Non-pigmented ciliary epithelial cell (primary cell): ENCODE measurements at regions not wholly inside any gene's neighbourhood (a gene's known extent, or its start where the extent isn't known, plus 50 kb on each side); places are given as distances from the start of the nearest gene placed in this dataset.

Experiments
- DNase-seq: peaks from one replicate; pipeline ENCODE4 v3.0.0-alpha.2; 2010; ENCODE audit warnings: low read depth

- no peak for DNase-seq
These were observed 189.8 kb downstream of the TMX3 start for GRCh38 chr18:68525091-68525490.

- DNase-seq = peak; percentile 27
These were observed 194.4 kb downstream of the TMX3 start for GRCh38 chr18:68520406-68521075.

- no peak for DNase-seq
These were observed 195.6 kb downstream of the TMX3 start for GRCh38 chr18:68519336-68519735.

GRCh38 chr18:68509902-68510301 lies 205.0 kb downstream of the TMX3 start:
- no peak for DNase-seq

- no peak for DNase-seq
These were observed 207.1 kb downstream of the TMX3 start for GRCh38 chr18:68507781-68508180.

- DNase-seq = no peak
These were observed 209.7 kb downstream of the TMX3 start for GRCh38 chr18:68505178-68505574.

- no peak for DNase-seq
These were observed 210.3 kb downstream of the TMX3 start for GRCh38 chr18:68504441-68505177.

GRCh38 chr18:68500556-68500955 lies 214.4 kb downstream of the TMX3 start:
- no peak for DNase-seq

- no peak for DNase-seq
These were observed 215.8 kb downstream of the TMX3 start for GRCh38 chr18:68499141-68499540.

- no peak for DNase-seq
These were observed 216.3 kb downstream of the TMX3 start for GRCh38 chr18:68498636-68499035.

- DNase-seq = no peak
These were observed 216.7 kb downstream of the TMX3 start for GRCh38 chr18:68498185-68498584.

GRCh38 chr18:68494802-68495581 lies 219.9 kb downstream of the TMX3 start:
- DNase-seq = peak; percentile 84

GRCh38 chr18:68489013-68489792 lies 225.7 kb downstream of the TMX3 start:
- DNase-seq = no peak

GRCh38 chr18:68484241-68484640 lies 230.7 kb downstream of the TMX3 start:
- DNase-seq = no peak

- DNase-seq = no peak
These were observed 232.1 kb downstream of the TMX3 start for GRCh38 chr18:68482815-68483214.

- DNase-seq = no peak
These were observed 234.7 kb downstream of the TMX3 start for GRCh38 chr18:68480196-68480595.

GRCh38 chr18:68478246-68478645 lies 236.7 kb downstream of the TMX3 start:
- no peak for DNase-seq

- no peak for DNase-seq
These were observed 239.0 kb downstream of the TMX3 start for GRCh38 chr18:68475883-68476282.

GRCh38 chr18:68472701-68473295 lies 242.1 kb downstream of the TMX3 start:
- DNase-seq = no peak

- DNase-seq = no peak
These were observed 245.8 kb downstream of the TMX3 start for GRCh38 chr18:68469049-68469625.

- no peak for DNase-seq
These were observed 247.0 kb downstream of the TMX3 start for GRCh38 chr18:68467957-68468356.
